ENCODE measurements at regions not wholly inside any gene's neighbourhood (a gene's known extent, or its start where the extent isn't known, plus 50 kb on each side); places are given as distances from the start of the nearest gene placed in this dataset.
"Not testable (repeated sequence)": the region's sequence is repeated elsewhere in the genome, so short reads cannot be mapped to it uniquely, and the experiment has no call there.

DNA sequence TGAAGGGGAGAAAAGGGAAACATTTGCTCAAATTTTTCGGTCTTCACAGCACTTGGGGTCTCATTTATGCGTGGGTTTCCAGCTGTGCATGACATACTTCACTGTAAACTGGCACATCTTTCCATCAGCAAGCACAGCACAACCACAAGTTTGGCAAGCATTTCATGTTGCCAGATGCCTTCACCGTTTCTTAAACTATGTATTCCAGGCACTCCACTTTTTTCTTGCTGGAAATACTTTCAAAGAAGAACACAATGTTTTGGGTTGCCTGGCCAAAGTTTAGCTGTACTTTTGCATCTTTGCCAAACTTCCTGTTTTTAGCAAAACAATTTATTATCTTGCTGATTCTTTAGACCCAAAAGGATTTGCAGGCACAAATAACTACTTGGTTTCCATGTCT is 194.6 kb upstream of the MEIS1 start:
- DNase-seq, result no peak

DNA sequence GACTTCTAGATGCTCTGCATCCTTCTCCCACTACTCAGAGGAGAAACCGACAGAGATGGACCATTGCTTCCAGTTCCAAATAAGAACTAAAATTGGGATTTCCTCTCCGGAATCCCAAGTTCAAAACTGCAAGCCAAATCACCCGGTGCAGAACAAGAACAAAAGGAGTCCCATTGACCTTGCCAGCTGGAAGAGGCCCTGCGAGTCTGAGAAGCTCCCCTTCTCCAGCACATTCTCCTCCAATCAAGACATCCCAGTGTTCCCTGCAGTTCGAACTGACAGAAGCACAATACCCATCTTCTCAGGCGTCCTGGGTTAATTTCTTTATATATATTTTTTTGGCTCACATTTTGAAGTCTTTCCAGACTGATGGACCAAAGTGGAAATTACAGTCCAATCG is 195.3 kb upstream of the MEIS1 start:
- DNase-seq, result no peak

DNA sequence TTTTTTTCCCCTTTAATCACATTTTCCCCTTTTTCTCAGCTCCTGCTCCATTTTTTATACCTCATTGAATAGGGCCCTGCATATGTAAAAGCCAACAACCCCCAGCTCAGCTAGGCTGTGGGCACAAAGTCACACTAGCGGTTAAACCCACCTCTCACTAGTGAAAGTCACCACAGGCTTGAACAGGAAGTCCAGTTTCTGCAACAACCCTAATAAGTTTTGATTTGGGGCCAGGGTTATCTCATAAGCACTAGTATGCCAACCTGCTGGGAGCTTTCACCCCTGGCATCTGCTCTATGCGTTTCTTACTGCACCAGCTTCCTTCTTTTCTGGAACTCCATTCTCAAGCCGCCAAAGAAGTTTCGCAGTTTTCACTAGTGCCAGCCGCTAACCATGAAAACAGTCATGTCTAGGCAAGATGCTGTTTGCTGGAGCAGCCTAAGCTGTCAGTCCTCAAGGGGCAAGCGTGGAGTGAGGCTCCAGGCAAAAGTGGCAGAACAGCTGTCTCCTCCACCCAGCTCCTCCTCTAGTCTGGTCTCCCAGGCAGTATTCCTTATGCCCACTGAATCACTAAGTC is 197.0 kb upstream of the MEIS1 start:
- DNase-seq, result no peak

DNA sequence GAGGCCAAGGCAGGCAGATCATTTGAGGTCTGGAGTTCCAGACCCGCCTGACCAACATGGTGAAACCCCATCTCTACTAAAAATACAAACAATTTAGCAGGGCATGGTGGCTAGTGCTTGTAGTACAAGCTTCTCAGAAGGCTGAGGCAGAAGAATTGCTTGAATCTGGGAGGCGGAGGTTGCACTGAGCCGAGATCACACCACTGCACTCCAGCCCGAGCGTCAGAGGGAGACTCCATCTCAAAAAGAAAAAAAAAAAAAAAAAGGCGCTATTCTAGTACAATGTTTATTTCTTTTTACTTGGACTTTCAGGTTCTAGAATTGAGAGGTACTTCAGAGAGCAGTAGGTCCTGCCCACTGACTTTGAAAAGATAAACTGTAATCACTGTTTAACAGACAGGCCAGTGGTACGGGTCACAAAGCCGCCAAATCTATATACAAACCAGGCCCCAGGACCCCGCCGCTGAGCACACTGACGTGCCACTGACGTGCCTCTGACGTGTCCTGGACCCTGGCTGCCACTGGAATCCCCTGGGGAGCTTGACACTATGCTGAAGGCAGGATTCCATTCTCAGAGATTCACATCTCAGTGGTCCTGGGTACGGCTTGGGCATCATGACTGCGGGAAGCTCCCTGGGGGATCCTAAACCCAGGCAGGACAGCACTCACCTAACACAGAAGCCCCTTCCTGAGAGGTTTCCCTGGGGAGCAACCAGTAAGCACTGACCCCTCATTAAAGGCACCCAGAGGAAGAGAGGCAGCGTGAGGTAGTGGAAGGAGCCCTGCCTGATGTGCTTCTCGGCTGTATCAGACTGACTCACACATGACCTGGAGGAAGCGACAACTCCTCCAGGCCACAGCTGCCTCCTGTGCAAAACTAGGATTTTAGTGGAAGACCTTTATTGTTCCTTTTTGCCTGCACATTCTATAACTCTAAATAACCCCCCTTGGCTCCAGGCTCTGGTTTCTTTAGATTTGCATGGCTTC is 197.8 kb upstream of the MEIS1 start:
- no peak for DNase-seq

DNA sequence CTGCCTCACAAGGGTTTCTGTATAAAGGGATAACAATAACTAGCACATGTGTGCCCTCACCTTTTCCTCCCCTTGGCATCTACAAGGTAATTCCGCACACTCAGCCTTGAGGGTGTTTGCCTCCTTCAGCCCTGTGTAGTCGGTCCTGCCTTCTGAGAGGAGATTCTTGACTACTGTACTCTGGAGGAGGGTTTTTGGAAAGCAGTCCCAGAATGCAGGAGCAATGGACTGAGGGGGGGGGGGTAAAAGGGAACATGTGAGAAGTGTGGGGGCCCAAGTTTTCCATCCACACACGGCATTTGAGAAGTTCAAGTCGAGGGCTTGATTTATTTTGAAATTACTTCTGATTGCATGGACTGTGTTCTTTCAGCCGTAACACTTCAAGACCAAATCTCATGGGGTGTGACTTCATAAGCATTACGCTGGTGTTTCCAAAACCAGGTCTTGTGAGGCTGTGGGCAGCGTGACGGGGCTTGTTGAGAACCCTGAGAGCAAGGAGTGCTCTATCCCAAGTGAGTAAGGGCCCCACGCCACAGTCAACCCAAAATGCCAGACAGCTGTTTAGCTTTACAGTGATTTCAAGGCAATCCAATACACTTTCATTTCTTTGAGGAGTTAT is 198.7 kb upstream of the MEIS1 start:
- DNase-seq, result no peak

DNA sequence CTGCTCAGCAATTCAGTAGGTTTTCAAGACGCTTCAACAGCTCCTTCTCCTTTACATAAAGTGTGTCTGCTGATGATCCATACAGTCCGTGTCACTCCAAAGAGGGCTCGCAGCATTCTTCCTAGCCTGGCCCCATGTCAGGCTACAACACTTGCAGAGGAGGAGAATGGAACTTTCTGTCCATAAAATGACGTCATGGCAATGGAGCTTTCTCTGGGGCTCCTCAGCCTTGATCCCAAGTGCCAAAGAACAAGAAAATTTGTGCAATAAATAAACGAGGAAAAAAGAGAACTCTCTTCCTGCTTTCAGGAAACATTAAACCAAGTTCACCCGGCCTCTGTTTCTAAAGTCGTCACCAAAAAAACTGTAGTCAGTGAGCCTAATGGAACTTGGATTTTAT is 199.5 kb upstream of the MEIS1 start:
- no peak for DNase-seq

DNA sequence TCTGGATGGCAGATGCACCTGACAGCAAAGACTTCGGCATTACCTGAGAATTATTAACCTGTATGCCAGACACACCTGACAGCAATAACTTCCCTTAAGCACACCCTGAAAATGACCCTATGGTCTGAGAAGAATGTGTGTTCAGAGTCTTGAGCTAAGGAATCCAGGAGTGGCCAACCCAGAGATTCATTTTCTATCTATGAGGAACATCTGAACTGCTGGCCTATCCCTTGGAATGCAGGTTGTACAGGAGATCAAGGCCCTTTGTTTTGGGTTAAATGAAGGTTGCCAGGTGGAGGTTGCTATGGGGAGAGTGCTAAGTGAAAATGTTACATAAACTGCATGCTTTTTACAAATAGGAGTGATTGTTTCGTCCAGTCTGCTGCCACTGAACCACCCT is 200.9 kb upstream of the MEIS1 start:
- no peak for DNase-seq

DNA sequence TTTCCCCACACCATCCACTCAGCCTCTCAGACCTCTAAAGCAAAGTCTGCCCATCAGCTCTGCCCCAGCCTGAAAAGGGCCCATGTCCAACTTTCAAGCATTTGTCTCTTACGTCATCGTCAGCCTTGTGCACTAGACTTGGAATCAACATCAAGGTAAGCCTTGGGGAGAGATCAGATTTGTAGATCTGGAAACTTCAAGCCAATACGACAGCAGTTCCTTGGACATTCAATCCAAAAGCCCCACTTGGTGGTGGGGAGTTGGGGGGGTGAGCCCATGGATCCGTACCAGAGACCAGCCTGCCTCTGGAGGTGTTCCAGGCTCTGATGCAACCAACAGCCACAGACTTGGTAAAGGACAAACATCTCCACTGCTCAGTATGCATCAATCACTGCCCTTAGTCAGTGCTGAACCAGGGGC is 206.8 kb upstream of the MEIS1 start:
- DNase-seq, result no peak

DNA sequence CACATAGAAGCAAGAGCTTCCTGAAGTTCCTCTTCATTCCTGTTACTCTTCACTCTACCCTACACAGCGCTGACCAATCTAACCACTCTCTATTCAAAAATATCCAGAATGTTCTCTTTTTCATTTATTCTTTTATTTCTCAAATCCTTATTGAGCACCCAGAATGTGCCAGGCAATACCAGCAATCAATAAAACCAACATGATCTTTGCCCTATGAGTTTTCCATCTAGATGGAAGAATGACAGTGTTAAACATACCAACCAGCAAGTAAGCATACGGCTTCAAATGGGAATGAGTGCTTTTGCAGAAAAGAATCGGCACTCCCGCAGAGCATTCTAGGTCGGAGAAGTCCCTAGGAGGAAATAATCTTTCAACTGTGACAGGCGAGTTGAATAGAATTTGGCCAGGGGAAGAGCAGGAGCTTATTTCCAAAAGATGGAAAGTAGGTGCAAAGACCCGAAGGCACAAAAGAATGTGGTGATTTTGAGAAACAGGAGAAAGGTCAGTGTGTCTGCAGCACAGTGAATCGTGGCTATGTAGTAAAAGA is 217.8 kb upstream of the MEIS1 start:
- no peak for DNase-seq

DNA sequence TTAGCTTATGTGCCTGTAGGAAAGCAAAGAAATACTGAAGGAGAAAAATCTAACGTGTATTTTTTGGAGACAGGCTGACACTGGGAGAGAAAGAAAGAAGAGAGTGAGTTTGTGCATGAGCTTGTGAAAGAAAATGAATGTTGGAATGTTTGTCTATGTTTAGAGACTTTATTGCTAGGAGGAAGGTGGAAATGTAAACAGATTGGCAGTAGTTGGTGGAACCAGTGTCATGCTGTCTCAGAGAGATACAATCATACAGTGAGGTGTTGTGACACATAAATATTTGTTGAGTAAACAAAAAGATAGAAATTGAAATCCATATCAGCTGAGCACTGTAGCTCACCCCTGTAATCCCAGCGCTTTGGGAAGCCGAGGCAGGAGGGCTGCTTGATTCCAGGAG is 222.2 kb upstream of the MEIS1 start:
- DNase-seq, result no peak

DNA sequence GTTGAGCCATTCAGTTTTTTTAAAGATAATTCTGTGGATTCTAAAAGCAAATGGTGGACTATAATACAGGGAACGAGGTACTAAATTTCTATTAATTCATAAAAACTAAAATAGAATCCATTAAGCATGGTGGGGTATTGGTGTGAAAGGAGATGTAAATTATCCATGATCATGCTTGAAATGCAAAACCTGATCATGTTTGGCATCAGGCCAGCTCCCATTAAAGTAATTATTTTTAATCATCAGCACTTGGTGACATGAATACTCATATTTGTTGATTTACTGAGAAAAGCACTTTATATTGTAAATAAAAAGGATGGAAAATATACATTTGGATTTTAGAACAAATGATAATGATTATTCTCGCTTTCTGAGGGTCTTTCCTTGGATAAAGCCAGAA is 232.3 kb upstream of the MEIS1 start:
- no peak for DNase-seq

DNA sequence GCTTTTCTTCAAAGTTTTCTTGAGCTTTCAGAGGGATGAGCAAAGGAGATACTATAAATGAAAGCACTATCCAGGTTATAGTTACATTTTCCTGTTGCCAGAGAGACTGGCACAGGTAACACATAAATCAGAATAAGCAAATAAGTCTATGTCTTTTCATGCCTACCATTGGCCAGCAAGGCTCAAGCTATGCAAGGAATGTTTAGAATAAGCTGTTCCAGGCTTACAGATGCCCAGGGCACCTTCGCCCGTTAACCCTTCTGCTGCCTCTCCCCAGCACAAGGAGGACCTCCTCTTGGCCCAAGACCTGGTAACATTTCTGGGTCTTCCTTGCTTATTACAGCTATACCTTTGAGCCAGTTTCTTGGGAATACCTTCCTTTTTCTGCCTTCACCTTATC is 233.7 kb upstream of the MEIS1 start:
- no peak for DNase-seq

DNA sequence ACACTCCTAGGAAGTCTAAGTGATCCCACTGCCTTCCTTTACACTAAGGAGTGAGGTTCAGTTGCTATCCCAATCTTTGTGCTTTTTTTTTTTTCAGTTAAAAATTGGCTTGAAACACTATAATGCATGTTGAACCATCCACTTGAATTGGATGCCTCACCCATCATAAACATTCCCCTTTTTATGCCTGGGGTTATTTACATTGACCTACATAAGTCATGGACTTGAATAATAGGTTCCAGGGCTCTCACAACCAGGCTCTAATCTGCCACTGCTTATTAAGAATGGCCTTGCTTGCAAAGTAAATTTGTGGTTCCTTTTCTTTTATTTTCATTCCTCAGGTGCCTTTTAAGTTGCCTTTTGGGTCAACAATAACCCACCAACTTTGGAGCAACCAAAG is 236.1 kb upstream of the MEIS1 start:
- no peak for DNase-seq

DNA sequence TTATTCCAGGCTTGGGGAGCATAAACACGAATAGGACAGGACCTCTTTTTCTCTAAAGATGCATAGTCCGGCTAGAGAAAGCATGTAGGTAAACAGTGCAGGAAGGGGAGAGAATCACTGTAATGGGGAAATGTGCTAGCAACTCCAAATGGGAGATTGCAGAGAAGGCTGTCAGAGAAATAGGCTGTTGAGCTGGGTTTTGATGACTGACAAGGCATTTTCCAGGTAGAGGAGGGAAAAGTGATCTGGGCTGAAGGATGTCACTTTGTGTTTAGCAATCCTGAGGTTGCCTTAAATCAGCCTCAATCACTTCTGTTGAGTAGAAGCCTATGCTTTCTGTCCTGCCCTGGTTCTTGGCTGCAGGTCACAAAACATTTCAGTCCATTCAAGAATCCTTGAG is 242.0 kb upstream of the MEIS1 start:
- DNase-seq, result no peak

DNA sequence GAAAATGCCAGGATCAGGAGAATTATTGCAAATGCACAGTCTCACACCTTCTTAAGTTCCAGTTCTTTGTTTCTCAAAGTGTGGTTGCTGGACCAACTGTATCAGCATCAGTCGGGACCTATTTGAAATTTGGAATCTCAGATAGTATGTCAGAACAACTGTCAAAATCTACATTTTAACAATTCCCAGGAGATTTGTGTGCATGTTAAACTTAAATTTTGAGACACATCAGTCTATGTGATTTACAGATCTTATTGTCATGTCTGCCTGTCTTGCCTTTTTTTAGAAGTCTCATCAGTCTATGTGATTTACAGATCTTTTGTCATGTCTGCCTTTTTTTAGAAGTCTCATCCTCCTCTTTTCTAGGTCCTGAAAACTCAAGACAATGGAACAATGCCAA is 243.6 kb upstream of the MEIS1 start:
- DNase-seq, result no peak

DNA sequence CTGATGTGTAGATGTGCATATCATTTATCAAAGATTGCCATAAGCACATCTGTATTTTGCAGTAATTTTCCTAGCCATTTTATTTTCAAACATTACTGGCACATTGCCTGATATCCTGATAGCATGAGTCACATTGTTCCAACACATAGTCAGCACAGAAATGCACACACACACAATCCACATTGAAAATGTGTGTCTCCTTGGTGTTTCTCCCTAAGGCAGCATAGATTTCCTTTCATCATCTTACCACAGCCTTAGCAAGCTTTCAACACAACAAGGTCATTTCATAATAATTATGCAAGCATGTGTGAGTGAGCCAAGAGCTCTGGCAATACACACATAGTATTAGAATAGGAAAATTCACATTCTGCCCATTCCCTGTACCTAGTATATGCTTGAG is 245.4 kb upstream of the MEIS1 start:
- no peak for DNase-seq

DNA sequence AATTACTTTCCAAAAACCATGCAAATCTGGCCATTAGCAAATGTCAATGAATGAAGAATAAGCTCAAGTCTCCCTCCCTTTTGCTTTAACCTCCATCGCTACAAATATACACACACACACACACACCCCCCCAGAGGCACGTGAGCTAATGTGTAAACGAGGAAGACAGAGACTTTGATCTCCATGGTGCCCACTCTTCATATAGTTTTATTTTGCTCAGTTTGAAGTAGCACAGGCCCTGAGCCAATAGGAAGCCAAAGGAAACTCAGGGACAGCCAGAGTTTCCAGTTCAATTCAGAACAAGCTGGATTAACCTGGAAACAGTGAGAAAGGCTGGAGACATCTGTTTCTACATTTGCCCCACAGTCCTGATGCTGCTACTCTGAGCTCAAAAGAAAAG is 248.4 kb upstream of the MEIS1 start:
- DNase-seq, result no peak

DNA sequence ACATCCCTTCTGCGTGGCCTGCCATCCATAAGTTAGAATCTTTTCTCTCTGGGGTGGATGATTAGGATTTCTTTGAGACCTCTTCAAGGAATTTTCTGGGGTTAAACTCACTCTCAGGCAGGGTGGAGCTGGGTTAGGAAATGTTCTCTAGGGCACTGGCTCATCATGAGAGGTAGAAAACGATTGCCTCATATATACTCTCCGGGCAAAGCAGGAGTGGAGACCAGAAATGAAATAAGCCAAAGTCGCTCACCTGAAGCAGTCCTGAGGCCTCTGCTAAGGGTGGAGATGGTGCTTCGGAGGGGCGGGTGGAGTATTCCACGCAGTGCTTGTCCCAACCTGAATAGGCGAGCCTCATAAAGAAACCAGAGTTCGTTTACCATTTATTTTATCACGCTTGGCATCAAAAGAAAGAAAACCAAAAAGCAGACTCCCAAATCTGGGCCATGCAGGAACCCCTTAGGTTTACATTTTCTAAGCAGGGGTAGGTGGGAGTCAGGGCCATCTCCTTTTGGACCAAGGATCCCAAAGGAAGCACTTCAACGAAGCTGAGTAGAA is 249.3 kb upstream of the MEIS1 start:
- no peak for DNase-seq

DNA sequence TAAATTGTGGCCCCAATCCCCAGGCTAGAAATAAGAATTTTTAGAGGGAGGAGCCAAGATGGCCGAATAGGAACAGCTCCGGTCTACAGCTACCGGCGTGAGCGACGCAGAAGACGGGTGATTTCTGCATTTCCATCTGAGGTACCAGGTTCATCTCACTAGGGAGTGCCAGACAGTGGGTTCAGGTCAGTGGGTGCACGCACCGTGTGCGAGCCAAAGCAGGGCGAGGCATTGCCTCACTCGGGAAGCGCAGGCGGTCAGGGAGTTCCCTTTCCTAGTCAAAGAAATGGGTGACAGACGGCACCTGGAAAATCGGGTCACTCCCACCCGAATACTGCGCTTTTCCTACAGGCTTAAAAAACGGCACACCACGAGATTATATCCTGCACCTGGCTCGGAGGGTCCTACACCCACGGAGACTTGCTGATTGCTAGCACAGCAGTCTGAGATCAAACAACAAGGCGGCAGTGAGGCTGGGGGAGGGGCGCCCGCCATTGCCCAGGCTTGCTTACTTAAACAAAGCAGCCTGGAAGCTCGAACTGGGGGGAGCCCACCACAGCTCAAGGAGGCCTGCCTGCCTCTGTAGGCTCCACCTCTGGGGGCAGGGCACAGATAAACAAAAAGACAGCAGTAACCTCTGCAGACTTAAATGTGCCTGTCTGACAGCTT is 257.7 kb upstream of the MEIS1 start:
- DNase-seq, result not testable (repeated sequence)

DNA sequence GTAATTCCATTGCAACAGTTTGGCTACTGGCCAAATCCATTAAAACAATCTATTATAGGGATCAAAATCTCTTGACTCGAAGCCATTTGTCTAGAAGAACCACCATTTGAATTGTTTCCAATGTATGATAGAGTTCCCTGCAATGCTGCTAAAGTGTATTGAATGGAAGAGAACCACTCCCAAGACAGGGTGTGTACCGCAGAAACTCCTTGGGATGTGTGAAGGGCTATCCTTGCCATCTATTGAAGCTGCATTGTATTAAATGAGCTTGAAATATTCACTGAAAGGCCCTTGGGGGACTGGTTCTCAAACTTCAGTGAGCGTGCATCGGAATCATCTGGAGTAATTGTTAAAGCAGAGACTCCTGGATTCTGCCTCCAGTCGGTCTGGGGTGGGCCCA is 260.4 kb upstream of the MEIS1 start:
- DNase-seq, result no peak

DNA sequence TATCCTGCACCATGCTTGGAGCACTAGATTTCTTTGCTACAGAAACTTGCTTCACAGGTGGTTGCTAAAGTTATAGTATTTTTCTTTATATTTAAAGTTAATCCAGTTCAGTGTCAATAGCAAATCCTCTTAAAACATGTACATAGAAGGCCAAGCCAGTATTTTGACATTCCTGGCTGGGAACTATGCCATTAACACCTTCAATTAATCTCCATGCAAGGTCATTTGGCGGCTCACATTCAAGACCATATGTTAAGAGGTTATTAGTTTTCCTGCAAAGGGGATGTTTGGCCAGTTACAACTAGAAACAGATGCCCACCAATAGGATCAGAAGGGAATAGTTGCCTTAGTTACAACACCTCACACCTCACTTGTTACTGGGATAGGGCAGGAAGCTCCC is 261.3 kb upstream of the MEIS1 start:
- no peak for DNase-seq

DNA sequence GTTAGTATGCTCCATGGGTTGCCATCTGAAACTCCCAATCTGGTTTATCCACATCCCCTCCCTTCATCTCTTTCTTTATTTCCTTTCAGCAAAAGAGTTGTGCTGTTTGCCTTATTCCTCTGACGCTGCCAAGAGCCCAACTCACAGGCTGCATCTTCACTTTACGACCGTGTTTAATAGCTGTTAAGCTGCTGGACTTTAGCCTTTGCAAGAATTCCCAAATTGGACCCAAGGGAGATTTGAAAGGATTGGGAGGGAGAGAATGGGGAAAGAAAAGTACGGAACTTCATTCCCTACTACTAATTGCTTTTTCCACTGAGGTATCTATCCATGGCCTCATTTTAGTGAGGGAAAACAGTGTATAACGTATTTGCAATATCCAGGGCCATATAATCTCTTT is 263.4 kb upstream of the MEIS1 start:
- no peak for DNase-seq

DNA sequence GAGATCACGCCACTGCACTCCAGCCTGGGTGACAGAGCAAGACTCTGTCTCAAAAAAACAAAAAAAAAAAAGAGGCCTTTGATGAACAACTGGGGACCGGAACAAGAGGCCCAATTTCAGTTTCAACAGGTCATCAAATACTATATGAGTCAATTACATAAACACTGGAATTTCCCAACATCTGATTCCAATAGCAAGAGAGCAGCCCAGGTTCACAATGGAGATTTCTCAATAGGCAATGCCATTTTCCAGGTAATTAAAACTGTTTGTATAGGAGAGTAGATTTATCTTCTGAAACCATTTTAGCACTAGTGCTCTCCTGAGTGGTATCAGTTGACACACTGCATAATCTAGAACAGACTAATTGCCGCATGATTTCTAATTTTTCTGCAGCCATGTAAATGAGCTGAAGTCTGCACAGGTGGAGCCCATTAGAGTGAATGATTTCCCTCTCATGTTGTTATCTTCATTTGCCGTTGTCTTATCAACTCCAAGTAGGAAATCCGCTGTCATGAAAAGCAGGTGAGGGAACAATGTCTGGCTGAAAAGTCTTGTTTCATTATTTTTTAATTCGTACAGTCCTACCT is 264.1 kb upstream of the MEIS1 start:
- no peak for DNase-seq
